ENCODE measurements at regions not wholly inside any gene's neighbourhood (a gene's known extent, or its start where the extent isn't known, plus 50 kb on each side); places are given as distances from the start of the nearest gene placed in this dataset.

DNA sequence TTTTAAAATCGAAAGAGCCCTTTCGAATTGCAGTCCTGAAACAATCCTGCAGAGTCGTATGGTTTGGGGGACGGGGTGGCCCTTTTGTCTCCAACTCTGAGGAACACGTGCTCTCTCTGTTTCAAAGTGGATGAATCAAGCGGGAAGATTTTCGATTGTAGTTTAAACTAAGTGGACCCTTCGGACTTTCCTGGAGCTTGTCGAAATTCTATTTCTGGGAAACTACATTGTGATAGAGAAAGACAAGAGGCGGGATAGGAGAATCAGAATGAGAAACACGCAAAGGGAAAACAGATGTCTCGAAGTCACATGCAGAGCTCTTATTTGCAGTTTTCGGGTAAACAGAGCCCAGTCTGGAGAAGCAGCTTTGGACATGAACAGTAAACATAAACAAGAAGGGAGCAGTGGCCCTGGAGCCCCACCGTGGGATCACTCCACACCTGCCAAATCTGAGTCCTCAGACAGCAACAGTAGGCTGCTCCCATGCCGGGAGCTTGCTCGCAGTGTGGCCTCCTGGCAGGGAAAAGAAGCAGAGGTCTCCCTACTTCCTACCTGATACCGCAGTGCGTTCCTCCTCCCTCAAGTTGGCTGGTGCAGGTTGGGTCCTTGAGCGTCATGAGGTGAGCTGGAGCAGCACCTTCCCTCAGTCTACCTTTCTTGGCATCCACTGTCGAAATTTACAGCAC lies 202.4 kb downstream of the SLC4A3 start:
- no peak overlapping the region for H3K4me3 ChIP-seq
- no peaks in the 10 kb centered on the region for H3K4me1 ChIP-seq
- DNase-seq (no peak), FAIRE-seq (no peak), ATAC-seq (no peak)
- 72 to 75% methylated on average over 20 of the region's 20 CpGs for WGBS, 2 donors
- no peaks in the 10 kb centered on the region for H3K36me3 ChIP-seq
- no peak overlapping the region for H3K27ac ChIP-seq
- TF ChIP-seq, protein P1, sequence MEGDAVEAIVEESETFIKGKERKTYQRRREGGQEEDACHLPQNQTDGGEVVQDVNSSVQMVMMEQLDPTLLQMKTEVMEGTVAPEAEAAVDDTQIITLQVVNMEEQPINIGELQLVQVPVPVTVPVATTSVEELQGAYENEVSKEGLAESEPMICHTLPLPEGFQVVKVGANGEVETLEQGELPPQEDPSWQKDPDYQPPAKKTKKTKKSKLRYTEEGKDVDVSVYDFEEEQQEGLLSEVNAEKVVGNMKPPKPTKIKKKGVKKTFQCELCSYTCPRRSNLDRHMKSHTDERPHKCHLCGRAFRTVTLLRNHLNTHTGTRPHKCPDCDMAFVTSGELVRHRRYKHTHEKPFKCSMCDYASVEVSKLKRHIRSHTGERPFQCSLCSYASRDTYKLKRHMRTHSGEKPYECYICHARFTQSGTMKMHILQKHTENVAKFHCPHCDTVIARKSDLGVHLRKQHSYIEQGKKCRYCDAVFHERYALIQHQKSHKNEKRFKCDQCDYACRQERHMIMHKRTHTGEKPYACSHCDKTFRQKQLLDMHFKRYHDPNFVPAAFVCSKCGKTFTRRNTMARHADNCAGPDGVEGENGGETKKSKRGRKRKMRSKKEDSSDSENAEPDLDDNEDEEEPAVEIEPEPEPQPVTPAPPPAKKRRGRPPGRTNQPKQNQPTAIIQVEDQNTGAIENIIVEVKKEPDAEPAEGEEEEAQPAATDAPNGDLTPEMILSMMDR (IDR thresholded peaks at IDR 0.05), result no peak
- intact Hi-C loops (cut with DNase I), result no loop called here
- no peaks in the 10 kb centered on the region for H3K9me3 ChIP-seq
- no peaks in the 10 kb centered on the region for H3K27me3 ChIP-seq

DNA sequence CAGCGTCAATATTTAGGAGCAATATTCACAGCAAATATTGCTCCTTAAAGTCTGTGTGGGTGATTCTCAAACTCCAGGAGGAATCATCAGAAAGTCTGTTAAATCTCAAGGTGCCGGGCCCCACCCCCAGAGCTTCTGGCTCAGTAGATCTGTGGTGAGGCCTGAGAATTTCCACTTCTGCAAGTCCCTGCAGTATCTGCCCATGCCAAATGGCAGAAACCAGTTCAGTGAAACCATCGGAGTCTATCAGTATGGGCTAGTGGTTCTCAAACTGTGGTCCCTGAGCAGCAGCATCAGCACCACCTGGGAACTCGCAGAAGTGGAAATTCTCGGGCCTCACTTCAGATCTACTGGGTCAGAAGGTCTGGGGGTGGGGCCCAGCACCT lies 202.9 kb downstream of the SLC4A3 start:
- H3K4me3 ChIP-seq, result no peak overlapping the region
- H3K36me3 ChIP-seq, result no peaks in the 10 kb centered on the region
- TF ChIP-seq, protein P1 (IDR thresholded peaks at IDR 0.05), result no peak
- FAIRE-seq (no peak), ATAC-seq (no peak), DNase-seq (no peak)
- no peaks in the 10 kb centered on the region for H3K27me3 ChIP-seq
- H3K27ac ChIP-seq, result no peak overlapping the region
- H3K4me1 ChIP-seq, result no peaks in the 10 kb centered on the region
- intact Hi-C loops (cut with DNase I), result no loop called here
- WGBS, 2 donors, result 76 to 83% methylated on average over 5 of the region's 5 CpGs
- H3K9me3 ChIP-seq, result no peaks in the 10 kb centered on the region

DNA sequence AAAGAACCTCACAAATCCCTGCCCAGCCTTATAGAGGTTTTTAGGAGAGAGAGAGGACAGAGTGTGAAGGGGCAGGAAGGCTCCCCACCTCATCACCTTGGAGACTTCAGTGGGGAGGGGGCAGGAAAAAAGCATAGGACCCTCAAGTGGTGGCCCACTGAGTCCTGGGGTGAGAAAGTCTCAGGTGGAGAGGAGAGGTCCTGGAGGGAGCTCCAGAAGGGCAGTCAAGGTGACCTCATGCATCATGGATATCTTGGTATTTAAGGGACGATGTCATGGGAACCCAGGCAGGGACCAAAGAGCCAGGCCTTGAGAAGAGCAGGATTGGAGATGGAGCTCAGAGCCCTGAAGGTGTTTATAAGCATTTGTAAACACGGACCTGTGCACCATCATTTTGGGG lies 204.5 kb downstream of the SLC4A3 start:
- TF ChIP-seq, protein P1 (IDR thresholded peaks at IDR 0.05), result no peak
- Histone ChIP-seq H3K36me3 (no peaks in the 10 kb centered on the region), H3K9me3 (no peaks in the 10 kb centered on the region), H3K27me3 (no peaks in the 10 kb centered on the region), H3K27ac (no peak overlapping the region), H3K4me3 (no peak overlapping the region), H3K4me1 (no peaks in the 10 kb centered on the region)
- intact Hi-C loops (cut with DNase I), result no loop called here
- FAIRE-seq (no peak), ATAC-seq (no peak), DNase-seq (no peak)
- WGBS, 2 donors, result 62 to 84% methylated on average over 2 of the region's 2 CpGs

DNA sequence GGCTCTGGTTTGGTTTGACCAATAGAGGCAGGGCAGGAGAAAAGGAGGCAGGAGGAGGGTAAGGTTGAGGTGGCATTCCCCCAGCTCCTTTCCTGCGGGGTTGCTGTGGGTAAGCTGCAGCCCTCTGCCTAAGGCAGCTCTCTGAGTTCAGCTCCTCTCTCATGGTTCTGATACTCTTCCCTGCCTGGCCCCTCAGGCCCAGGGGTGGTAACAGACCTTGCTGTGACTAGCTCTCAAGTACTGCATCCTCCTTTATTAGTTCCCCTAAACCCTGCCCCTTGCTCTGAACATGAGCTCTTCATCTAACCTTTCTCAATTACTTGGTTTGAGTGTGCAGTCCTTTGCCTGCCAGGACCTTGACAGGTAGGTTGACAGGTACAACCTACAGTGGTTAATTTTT lies 205.5 kb downstream of the SLC4A3 start:
- no peak for ATAC-seq
- no peak for DNase-seq
- H3K27ac ChIP-seq, result no peak overlapping the region
- H3K36me3 ChIP-seq, result no peaks in the 10 kb centered on the region
- peaks cover 0 to 3% (median 0%) of the 10 kb centered on the region in 4 donors for H3K27me3 ChIP-seq
- intact Hi-C loops (cut with DNase I), result no loop called here
- H3K4me3 ChIP-seq, result no peak overlapping the region
- TF ChIP-seq, protein P1 (IDR thresholded peaks at IDR 0.05), result no peak
- no peaks in the 10 kb centered on the region for H3K4me1 ChIP-seq
- H3K9me3 ChIP-seq, result no peaks in the 10 kb centered on the region
- FAIRE-seq, result no peak
- WGBS, 2 donors, result 72 to 87% methylated on average over 1 of the region's 1 CpG

DNA sequence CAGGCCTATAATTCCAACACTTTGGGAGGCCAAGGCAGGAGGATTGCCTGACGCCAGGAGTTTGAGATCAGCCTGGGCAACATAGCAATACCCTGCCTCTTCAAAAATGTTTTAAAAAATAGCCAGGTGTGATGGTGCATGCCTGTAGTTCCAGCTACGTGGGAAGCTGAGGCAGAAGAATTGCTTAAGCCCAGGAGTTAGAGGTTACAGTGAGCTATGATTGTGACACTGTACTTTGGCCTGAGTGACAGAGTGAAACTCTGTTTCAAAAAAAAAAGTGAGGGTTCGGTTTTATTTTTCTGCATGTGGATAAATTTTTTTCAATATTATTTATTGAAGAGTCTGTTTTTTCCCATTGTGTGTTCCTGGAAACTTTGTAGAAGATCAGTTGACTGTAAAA lies 208.1 kb downstream of the SLC4A3 start:
- FAIRE-seq, result no peak
- TF ChIP-seq, protein P1 (IDR thresholded peaks at IDR 0.05), result no peak
- no peak overlapping the region for H3K4me3 ChIP-seq

More for the DNA sequence above, 208.1 kb downstream of the SLC4A3 start:
- Histone ChIP-seq H3K27ac (no peak overlapping the region), H3K4me1 (no peaks in the 10 kb centered on the region), H3K36me3 (no peaks in the 10 kb centered on the region), H3K27me3 (peaks cover 0 to 3% (median 1%) of the 10 kb centered on the region in 4 donors), H3K9me3 (no peaks in the 10 kb centered on the region)
- 82 to 84% methylated on average over 3 of the region's 3 CpGs for WGBS, 2 donors
- no peak for DNase-seq
- intact Hi-C loops (cut with DNase I), result no loop called here
- ATAC-seq, result no peak

All from pancreas (tissue), 10 donors.